Activated T-cell treated with anti-CD3 and anti-CD28 coated beads for 48 hours (primary cell): ENCODE measurements at regions not wholly inside any gene's neighbourhood (a gene's known extent, or its start where the extent isn't known, plus 50 kb on each side); places are given as distances from the start of the nearest gene placed in this dataset.
"Not testable (repeated sequence)": the region's sequence is repeated elsewhere in the genome, so short reads cannot be mapped to it uniquely, and the experiment has no call there.

ENCODE experiments used
- DNase-seq: peaks from one replicate; pipeline ENCODE4 v3.0.0-alpha.2; 2020; ENCODE audit warnings: low read depth

- no peak for DNase-seq
Observed at GRCh38 chr11:43130616-43131015, 181.2 kb upstream of the API5 start.

- no peak for DNase-seq
Observed at GRCh38 chr11:43135966-43136534, 175.7 kb upstream of the API5 start.

- DNase-seq = no peak
Observed at GRCh38 chr11:43138621-43139140, 173.1 kb upstream of the API5 start.

GRCh38 chr11:43145653-43146052 lies 166.1 kb upstream of the API5 start:
- DNase-seq = no peak

GRCh38 chr11:43150697-43151096 lies 161.1 kb upstream of the API5 start:
- DNase-seq = no peak

GRCh38 chr11:43164831-43165230 lies 147.0 kb upstream of the API5 start:
- DNase-seq = no peak

- not testable (repeated sequence) for DNase-seq
Observed at GRCh38 chr11:43165393-43165792, 146.4 kb upstream of the API5 start.

- not testable (repeated sequence) for DNase-seq
Observed at GRCh38 chr11:43168241-43168640, 143.6 kb upstream of the API5 start.

GRCh38 chr11:43172477-43172876 lies 139.3 kb upstream of the API5 start:
- no peak for DNase-seq

- no peak for DNase-seq
Observed at GRCh38 chr11:43177975-43178374, 133.8 kb upstream of the API5 start.

GRCh38 chr11:43194459-43194858 lies 117.3 kb upstream of the API5 start:
- not testable (repeated sequence) for DNase-seq

- no peak for DNase-seq
Observed at GRCh38 chr11:43197379-43197778, 114.4 kb upstream of the API5 start.

GRCh38 chr11:43200031-43200430 lies 111.8 kb upstream of the API5 start:
- DNase-seq = no peak

- DNase-seq = no peak
Observed at GRCh38 chr11:43212279-43212678, 99.5 kb upstream of the API5 start.

GRCh38 chr11:43214471-43214870 lies 97.3 kb upstream of the API5 start:
- no peak for DNase-seq

- DNase-seq = no peak
Observed at GRCh38 chr11:43217849-43218248, 93.9 kb upstream of the API5 start.

GRCh38 chr11:43222215-43222614 lies 89.6 kb upstream of the API5 start:
- no peak for DNase-seq

GRCh38 chr11:43223026-43223425 lies 88.8 kb upstream of the API5 start:
- DNase-seq = no peak

GRCh38 chr11:43234881-43235280 lies 76.9 kb upstream of the API5 start:
- no peak for DNase-seq

- no peak for DNase-seq
Observed at GRCh38 chr11:43238341-43238740, 73.5 kb upstream of the API5 start.

- no peak for DNase-seq
Observed at GRCh38 chr11:43239791-43240190, 72.0 kb upstream of the API5 start.

GRCh38 chr11:43242401-43242800 lies 69.4 kb upstream of the API5 start:
- DNase-seq = no peak

GRCh38 chr11:43243927-43244326 lies 67.9 kb upstream of the API5 start:
- no peak for DNase-seq

- DNase-seq = no peak
Observed at GRCh38 chr11:43245466-43245865, 66.3 kb upstream of the API5 start.
